MCF 10A (cell line): ENCODE measurements at regions not wholly inside any gene's neighbourhood (a gene's known extent, or its start where the extent isn't known, plus 50 kb on each side); places are given as distances from the start of the nearest gene placed in this dataset.

ENCODE experiments used
- BruUV-seq: library from RNA; stranded (reverse); fragments of 400-500 nt; replicated peaks from 2 replicates; lab custom pipeline; 2021; lab: Mats Ljungman, UMichigan
- CTCF ChIA-PET: fragments of 300-600 bp; sonication (Branson Sonifier 250); formaldehyde crosslinking; extraction: SDS; loops from one replicate; lab custom pipeline; 2021; ENCODE audit warnings: antibody characterized with exemption, inconsistent platforms; lab: Yijun Ruan, JAX
- POLR2A ChIA-PET: fragments of 300-600, 350-650 bp; sonication (Branson Sonifier 250); formaldehyde crosslinking; extraction: SDS; loops from one replicate; lab custom pipeline; 2020; ENCODE audit warnings: antibody characterized with exemption, inconsistent platforms; lab: Yijun Ruan, JAX
- DNase-seq: peaks from one replicate; pipeline ENCODE4 v3.0.0-alpha.2; 2018; ENCODE audit not compliant: unreplicated experiment
- H3K27ac Mint-ChIP-seq: one replicate; pipeline ENCODE4 v1.8.0; 2022; ENCODE audit warnings: mild to moderate bottlenecking, low read depth, mixed read lengths; ENCODE audit not compliant: unreplicated experiment
- H3K27me3 Mint-ChIP-seq: one replicate; pipeline ENCODE4 v1.8.0; 2022; ENCODE audit warnings: mixed read lengths; ENCODE audit not compliant: insufficient read depth, unreplicated experiment
- H3K36me3 Mint-ChIP-seq: one replicate; pipeline ENCODE4 v1.8.0; 2022; ENCODE audit warnings: mild to moderate bottlenecking, moderate library complexity, mixed read lengths; ENCODE audit not compliant: insufficient read depth, unreplicated experiment
- H3K4me1 Mint-ChIP-seq: one replicate; pipeline ENCODE4 v1.8.0; 2022; ENCODE audit warnings: mixed read lengths; ENCODE audit not compliant: insufficient read depth, unreplicated experiment
- H3K4me3 Mint-ChIP-seq: one replicate; pipeline ENCODE4 v1.8.0; 2022; ENCODE audit warnings: mild to moderate bottlenecking, moderate library complexity, mixed read lengths; ENCODE audit not compliant: unreplicated experiment
- H3K9me3 Mint-ChIP-seq: one replicate; pipeline ENCODE4 v1.8.0; 2022; ENCODE audit warnings: mixed read lengths; ENCODE audit not compliant: unreplicated experiment
- intact Hi-C: fragments of 100-400 bp; cut with micrococcal nuclease; formaldehyde crosslinking; loops from 2 replicates; pipeline ENCODE4 v1.14.1; 2022
- TF ChIP-seq, protein P1 (sequence below): fragments of 200-600 bp; IDR thresholded peaks from one replicate; pipeline ENCODE4 v1.8.0; 2022; ENCODE audit warnings: antibody characterized with exemption, mild to moderate bottlenecking; ENCODE audit not compliant: unreplicated experiment

DNA sequence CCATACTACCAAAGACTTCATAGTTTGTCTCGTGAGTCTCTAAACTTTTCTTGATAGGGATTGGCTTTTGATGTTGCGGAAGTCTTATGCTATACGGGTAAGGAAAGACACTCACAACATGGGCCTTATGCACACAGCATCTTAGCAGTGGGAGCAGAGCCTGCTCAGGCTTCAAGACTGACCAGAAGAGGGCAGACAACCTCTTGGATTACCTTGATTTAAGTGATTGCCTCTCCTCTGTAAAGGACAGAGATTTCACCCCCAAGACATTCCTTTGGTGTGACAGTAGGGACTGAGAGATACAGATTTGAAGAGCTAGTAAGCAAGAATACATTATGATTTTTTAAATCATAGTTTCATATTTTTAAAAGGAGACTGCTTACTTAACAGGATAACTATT, 71.0 kb upstream of the SAMD3 start:
- CTCF ChIA-PET, result interaction anchor here (0.5 to 1.4 kb wide), 31 partner anchors 8 to 1202 kb away, joined by 3 to 10 read pairs (median 4); no protein-coding TSS in a partner anchor
- TF ChIP-seq, protein P1, sequence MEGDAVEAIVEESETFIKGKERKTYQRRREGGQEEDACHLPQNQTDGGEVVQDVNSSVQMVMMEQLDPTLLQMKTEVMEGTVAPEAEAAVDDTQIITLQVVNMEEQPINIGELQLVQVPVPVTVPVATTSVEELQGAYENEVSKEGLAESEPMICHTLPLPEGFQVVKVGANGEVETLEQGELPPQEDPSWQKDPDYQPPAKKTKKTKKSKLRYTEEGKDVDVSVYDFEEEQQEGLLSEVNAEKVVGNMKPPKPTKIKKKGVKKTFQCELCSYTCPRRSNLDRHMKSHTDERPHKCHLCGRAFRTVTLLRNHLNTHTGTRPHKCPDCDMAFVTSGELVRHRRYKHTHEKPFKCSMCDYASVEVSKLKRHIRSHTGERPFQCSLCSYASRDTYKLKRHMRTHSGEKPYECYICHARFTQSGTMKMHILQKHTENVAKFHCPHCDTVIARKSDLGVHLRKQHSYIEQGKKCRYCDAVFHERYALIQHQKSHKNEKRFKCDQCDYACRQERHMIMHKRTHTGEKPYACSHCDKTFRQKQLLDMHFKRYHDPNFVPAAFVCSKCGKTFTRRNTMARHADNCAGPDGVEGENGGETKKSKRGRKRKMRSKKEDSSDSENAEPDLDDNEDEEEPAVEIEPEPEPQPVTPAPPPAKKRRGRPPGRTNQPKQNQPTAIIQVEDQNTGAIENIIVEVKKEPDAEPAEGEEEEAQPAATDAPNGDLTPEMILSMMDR, result peak; percentile 46
- Mint-ChIP-seq H3K27me3 (peaks cover 7% of the 10 kb centered on the region), H3K4me3 (no peak overlapping the region), H3K27ac (no peak overlapping the region), H3K4me1 (no peaks in the 10 kb centered on the region), H3K36me3 (no peaks in the 10 kb centered on the region), H3K9me3 (no peaks in the 10 kb centered on the region)
- DNase-seq, result peak; percentile 66
- intact Hi-C loops, result loop anchor here (1.0 kb wide), 4 partner anchors 405 to 579 kb away; no protein-coding TSS in a partner anchor
- POLR2A ChIA-PET, result no interaction called here
- no TSS peak for BruUV-seq

- no peak for DNase-seq
- intact Hi-C loops, result no loop called here
- no peaks in the 10 kb centered on the region for H3K9me3 Mint-ChIP-seq
- POLR2A ChIA-PET, result interaction anchor here (0.7 kb wide), 1 partner anchor 12 kb away, joined by 3 read pairs; no protein-coding TSS in a partner anchor
- H3K27me3 Mint-ChIP-seq, result no peaks in the 10 kb centered on the region
- no TSS peak for BruUV-seq
- no peaks in the 10 kb centered on the region for H3K36me3 Mint-ChIP-seq
- TF ChIP-seq, protein P1, result no peak
- CTCF ChIA-PET, result interaction anchor here (0.6 kb wide), 1 partner anchor 21 kb away, joined by 4 read pairs; no protein-coding TSS in a partner anchor
- H3K4me3 Mint-ChIP-seq, result no peak overlapping the region
- no peaks in the 10 kb centered on the region for H3K4me1 Mint-ChIP-seq
- no peak overlapping the region for H3K27ac Mint-ChIP-seq
Observed at GRCh38 chr6:130288065-130288464, 65.3 kb upstream of the SAMD3 start.

- no peak overlapping the region for H3K27ac Mint-ChIP-seq
- CTCF ChIA-PET, result interaction anchor here (0.6 to 2.2 kb wide), 29 partner anchors 9 to 1062 kb away, joined by 3 to 17 read pairs (median 3); no protein-coding TSS in a partner anchor
- POLR2A ChIA-PET, result interaction anchor here (0.6 kb wide), 1 partner anchor 234 kb away, joined by 3 read pairs; no protein-coding TSS in a partner anchor
Observed at GRCh38 chr6:130282234-130282995, 59.7 kb upstream of the SAMD3 start.

GRCh38 chr6:130276507-130276906, 53.8 kb upstream of the SAMD3 start:
- no peaks in the 10 kb centered on the region for H3K4me1 Mint-ChIP-seq
- no peak overlapping the region for H3K4me3 Mint-ChIP-seq
- H3K27me3 Mint-ChIP-seq, result no peaks in the 10 kb centered on the region
- no TSS peak for BruUV-seq
- TF ChIP-seq, protein P1, result no peak
- CTCF ChIA-PET, result no interaction called here
- DNase-seq, result no peak
- no peak overlapping the region for H3K27ac Mint-ChIP-seq
- H3K36me3 Mint-ChIP-seq, result no peaks in the 10 kb centered on the region
- peaks cover 20% of the 10 kb centered on the region for H3K9me3 Mint-ChIP-seq
- intact Hi-C loops, result no loop called here
- POLR2A ChIA-PET, result no interaction called here

More at GRCh38 chr6:130282234-130282995, 59.7 kb upstream of the SAMD3 start:
- peak; percentile 61 for DNase-seq
- H3K9me3 Mint-ChIP-seq, result no peaks in the 10 kb centered on the region
- no peaks in the 10 kb centered on the region for H3K4me1 Mint-ChIP-seq
- intact Hi-C loops, result loop anchor here (1.0 to 2.0 kb wide), 2 partner anchors 206 to 246 kb away; no protein-coding TSS in a partner anchor
- H3K4me3 Mint-ChIP-seq, result no peak overlapping the region
- no peaks in the 10 kb centered on the region for H3K36me3 Mint-ChIP-seq
- TF ChIP-seq, protein P1, result peak; percentile 41
- BruUV-seq, result no TSS peak
- H3K27me3 Mint-ChIP-seq, result no peaks in the 10 kb centered on the region
